Mesenchymal stem cell (in vitro differentiated cells and primary cell): ENCODE measurements at regions not wholly inside any gene's neighbourhood (a gene's known extent, or its start where the extent isn't known, plus 50 kb on each side); places are given as distances from the start of the nearest gene placed in this dataset.

Source experiments
- DNase-seq: peaks from one replicate; pipeline ENCODE4 v3.0.0-alpha.2; 2013
- H2AFZ ChIP-seq: one replicate; pipeline ENCODE4 v1.6.1; 2013; ENCODE audit warnings: low read depth, mild to moderate bottlenecking, control low read depth, inconsistent platforms, low read length, moderate library complexity
- H2AK5ac ChIP-seq: 2 replicates; pipeline ENCODE4 v1.6.1; 2013; ENCODE audit warnings: low read length, moderate library complexity, mild to moderate bottlenecking, inconsistent platforms; ENCODE audit not compliant: severe bottlenecking
- H2BK120ac ChIP-seq: one replicate; pipeline ENCODE4 v1.6.1; 2013; ENCODE audit warnings: low read depth, mild to moderate bottlenecking, inconsistent platforms, low read length, moderate library complexity
- H2BK12ac ChIP-seq, 2 experiments: one replicate each; pipeline ENCODE4 v1.6.1; 2013; ENCODE audit warnings: inconsistent platforms in 2 of 2, low read length in 2 of 2, mild to moderate bottlenecking in 2 of 2, moderate library complexity in 2 of 2, control low read depth in 1 of 2
- H2BK15ac ChIP-seq: one replicate; pipeline ENCODE4 v1.6.1; 2013; ENCODE audit warnings: mild to moderate bottlenecking, low read depth, inconsistent platforms; ENCODE audit not compliant: poor library complexity, severe bottlenecking
- H2BK5ac ChIP-seq: 2 replicates; pipeline ENCODE4 v1.6.1; 2013; ENCODE audit warnings: low read depth, mild to moderate bottlenecking, low read length, control low read depth, inconsistent platforms; ENCODE audit not compliant: poor library complexity, severe bottlenecking
- H3K14ac ChIP-seq, 2 experiments: one replicate each; pipeline ENCODE4 v1.6.1; 2013; ENCODE audit warnings: inconsistent platforms in 2 of 2, low read length in 2 of 2, control low read depth in 1 of 2, mild to moderate bottlenecking in 1 of 2, moderate library complexity in 1 of 2
- H3K18ac ChIP-seq, 2 experiments: one replicate each; pipeline ENCODE4 v1.6.1; 2013; ENCODE audit warnings: inconsistent platforms in 2 of 2, low read length in 2 of 2, control low read depth in 1 of 2, low read depth in 1 of 2, mild to moderate bottlenecking in 1 of 2
- H3K23ac ChIP-seq, 2 experiments: one replicate each; pipeline ENCODE4 v1.6.1; 2013; ENCODE audit warnings: inconsistent platforms in 2 of 2, low read length in 2 of 2, mild to moderate bottlenecking in 2 of 2, moderate library complexity in 2 of 2, control low read depth in 1 of 2
- H3K27ac ChIP-seq: 2 replicates; pipeline ENCODE4 v1.5.1; 2013; ENCODE audit warnings: mild to moderate bottlenecking, moderate library complexity, low read length, control low read depth, inconsistent platforms; ENCODE audit not compliant: poor library complexity, severe bottlenecking
- H3K27me3 ChIP-seq, 2 experiments: 2 replicates each; pipeline versions ENCODE4 v1.6.1 to v1.7.0; 2013; ENCODE audit warnings: low read length in 2 of 2, mild to moderate bottlenecking in 2 of 2, moderate library complexity in 2 of 2, control low read depth in 1 of 2, inconsistent platforms in 1 of 2; ENCODE audit not compliant: control insufficient read depth in 1 of 2, insufficient read depth in 1 of 2
- H3K36me3 ChIP-seq, 2 experiments: 2 replicates each; pipeline versions ENCODE4 v1.6.1 to v1.7.0; 2013; ENCODE audit warnings: low read length in 2 of 2, control low read depth in 1 of 2, inconsistent platforms in 1 of 2, low read depth in 1 of 2, mild to moderate bottlenecking in 1 of 2; ENCODE audit not compliant: insufficient read depth in 2 of 2, control insufficient read depth in 1 of 2
- H3K4ac ChIP-seq, 2 experiments: one replicate each; pipeline ENCODE4 v1.6.1; 2013; ENCODE audit warnings: inconsistent platforms in 2 of 2, low read length in 2 of 2, mild to moderate bottlenecking in 2 of 2, moderate library complexity in 2 of 2, control low read depth in 1 of 2, low read depth in 1 of 2
- H3K4me1 ChIP-seq: 2 replicates; pipeline ENCODE4 v1.6.1; 2013; ENCODE audit warnings: low read depth, low read length, control low read depth; ENCODE audit not compliant: control insufficient read depth, insufficient read depth
- H3K4me2 ChIP-seq: 2 replicates; pipeline ENCODE4 v1.6.1; 2013; ENCODE audit warnings: low read length, mild to moderate bottlenecking, inconsistent platforms; ENCODE audit not compliant: poor library complexity, severe bottlenecking
- H3K4me3 ChIP-seq, 2 experiments: 2 replicates each; pipeline versions ENCODE4 v1.5.1 to v1.7.0; 2013; ENCODE audit warnings: low read length in 2 of 2, mild to moderate bottlenecking in 2 of 2, control low read depth in 1 of 2, low read depth in 1 of 2; ENCODE audit not compliant: insufficient read depth in 1 of 2
- H3K79me1 ChIP-seq: replicated peaks from 2 replicates; pipeline ENCODE4 v1.6.1; 2013; ENCODE audit warnings: mild to moderate bottlenecking, control low read depth, low read length, inconsistent platforms; ENCODE audit not compliant: poor library complexity, severe bottlenecking
- H3K9ac ChIP-seq: 2 replicates; pipeline ENCODE4 v1.7.0; 2013; ENCODE audit warnings: mild to moderate bottlenecking, low read length, moderate library complexity
- H3K9me3 ChIP-seq: 2 replicates; pipeline ENCODE4 v1.7.0; 2013; ENCODE audit warnings: mild to moderate bottlenecking, low read length; ENCODE audit not compliant: control insufficient read depth
- H4K8ac ChIP-seq: one replicate; pipeline ENCODE4 v1.6.1; 2013; ENCODE audit warnings: inconsistent platforms, mild to moderate bottlenecking, low read length, moderate library complexity
- H4K91ac ChIP-seq: one replicate; pipeline ENCODE4 v1.6.1; 2013; ENCODE audit warnings: mild to moderate bottlenecking, low read length, inconsistent platforms
- WGBS: methylation state at CpG from one replicate; pipeline ENCODE4 v1.1.7; 2013; ENCODE audit warnings: mixed read lengths; 5-methylcytosine and 5-hydroxymethylcytosine counted together

- no peak overlapping the region for H2BK5ac ChIP-seq
- no peak overlapping the region for H2BK15ac ChIP-seq
- no peaks in the 10 kb centered on the region for H3K79me1 ChIP-seq
- H3K9ac ChIP-seq: no peak overlapping the region
- H3K18ac ChIP-seq: no peak overlapping the region
- no peak for DNase-seq
- H3K4me1 ChIP-seq: no peaks in the 10 kb centered on the region
- H2BK12ac ChIP-seq: no peak overlapping the region
- no peak overlapping the region for H2AFZ ChIP-seq
- H3K14ac ChIP-seq: no peak overlapping the region
- no peak overlapping the region for H3K4ac ChIP-seq
- H2BK120ac ChIP-seq: no peak overlapping the region
- H3K4me3 ChIP-seq: no peak overlapping the region
- no peak overlapping the region for H4K8ac ChIP-seq
- H4K91ac ChIP-seq: no peak overlapping the region
- H3K27me3 ChIP-seq: no peaks in the 10 kb centered on the region
- no peak overlapping the region for H3K23ac ChIP-seq
- 94% methylated on average over 2 of the region's 2 CpGs for WGBS
- H3K4me2 ChIP-seq: no peak overlapping the region
- H3K27ac ChIP-seq: no peak overlapping the region
- H3K36me3 ChIP-seq: no peaks in the 10 kb centered on the region
- H2AK5ac ChIP-seq: no peak overlapping the region
- peaks cover 3% of the 10 kb centered on the region for H3K9me3 ChIP-seq
Measured at GRCh38 chr6:19434065-19434464, 403.1 kb upstream of the ID4 start.

- 40% methylated on average over 1 of the region's 3 CpGs for WGBS
Measured at GRCh38 chr6:19435755-19436154, 401.4 kb upstream of the ID4 start.

GRCh38 chr6:19438566-19439353, 398.4 kb upstream of the ID4 start:
- Histone ChIP-seq H3K14ac (no peak overlapping the region), H3K23ac (no peak overlapping the region), H2AK5ac (no peak overlapping the region), H3K4me2 (no peak overlapping the region), H3K4me3 (no peak overlapping the region), H3K9me3 (peaks cover 3% of the 10 kb centered on the region), H3K4me1 (no peaks in the 10 kb centered on the region), H3K36me3 (no peaks in the 10 kb centered on the region), H4K8ac (no peak overlapping the region), H3K27ac (no peak overlapping the region), H2BK12ac (no peak overlapping the region), H3K79me1 (no peaks in the 10 kb centered on the region), H3K27me3 (no peaks in the 10 kb centered on the region), H4K91ac (no peak overlapping the region), H2BK120ac (no peak overlapping the region), H3K18ac (no peak overlapping the region), H3K4ac (no peak overlapping the region), H3K9ac (no peak overlapping the region), H2BK15ac (no peak overlapping the region), H2AFZ (no peak overlapping the region), H2BK5ac (no peak overlapping the region)
- DNase-seq: no peak
- 82% methylated on average over 7 of the region's 8 CpGs for WGBS

More at GRCh38 chr6:19435755-19436154, 401.4 kb upstream of the ID4 start:
- Histone ChIP-seq H4K91ac (no peak overlapping the region), H3K9ac (no peak overlapping the region), H2BK5ac (no peak overlapping the region), H3K18ac (no peak overlapping the region), H3K4me3 (no peak overlapping the region), H2AK5ac (no peak overlapping the region), H2BK12ac (no peak overlapping the region), H2BK120ac (no peak overlapping the region), H3K79me1 (no peaks in the 10 kb centered on the region), H3K36me3 (no peaks in the 10 kb centered on the region), H3K14ac (no peak overlapping the region), H3K9me3 (peaks cover 3% of the 10 kb centered on the region), H3K4me2 (no peak overlapping the region), H3K27ac (no peak overlapping the region), H3K27me3 (no peaks in the 10 kb centered on the region), H3K4ac (no peak overlapping the region), H3K4me1 (no peaks in the 10 kb centered on the region), H4K8ac (no peak overlapping the region), H2AFZ (no peak overlapping the region), H3K23ac (no peak overlapping the region), H2BK15ac (no peak overlapping the region)
- no peak for DNase-seq

- H3K4me3 ChIP-seq: no peak overlapping the region
- no peak overlapping the region for H3K4ac ChIP-seq
- no peak overlapping the region for H2BK12ac ChIP-seq
- H3K14ac ChIP-seq: no peak overlapping the region
- no peaks in the 10 kb centered on the region for H3K27me3 ChIP-seq
- peaks cover 3% of the 10 kb centered on the region for H3K9me3 ChIP-seq
- no peak overlapping the region for H3K9ac ChIP-seq
- H3K36me3 ChIP-seq: no peaks in the 10 kb centered on the region
- H2AK5ac ChIP-seq: no peak overlapping the region
- H3K79me1 ChIP-seq: no peaks in the 10 kb centered on the region
- no peak overlapping the region for H3K4me2 ChIP-seq
- no peak overlapping the region for H2BK120ac ChIP-seq
- no peak overlapping the region for H3K27ac ChIP-seq
- H4K91ac ChIP-seq: no peak overlapping the region
- no peak overlapping the region for H3K18ac ChIP-seq
- H2BK5ac ChIP-seq: no peak overlapping the region
- no peak overlapping the region for H4K8ac ChIP-seq
- no peak for DNase-seq
- no peaks in the 10 kb centered on the region for H3K4me1 ChIP-seq
- no peak overlapping the region for H3K23ac ChIP-seq
- H2AFZ ChIP-seq: no peak overlapping the region
- no peak overlapping the region for H2BK15ac ChIP-seq
- WGBS: no CpG with 5 or more reads among the region's 3 CpGs
Measured at GRCh38 chr6:19440531-19440930, 396.6 kb upstream of the ID4 start.
